GM23338 (cell line): ENCODE measurements at regions not wholly inside any gene's neighbourhood (a gene's known extent, or its start where the extent isn't known, plus 50 kb on each side); places are given as distances from the start of the nearest gene placed in this dataset.

Experiments
- CREB1 ChIP-seq: fragments of 250-450 bp; sonication (Bioruptor Pico); IDR thresholded peaks from 2 replicates; pipeline ENCODE4 v1.5.0; 2020; ENCODE audit warnings: low read depth, mild to moderate bottlenecking, moderate library complexity
- EZH2 ChIP-seq: fragments of 200-600 bp; sonication (generic); IDR thresholded peaks from one replicate; pipeline ENCODE4 v1.8.0; 2017; ENCODE audit warnings: antibody characterized with exemption, mild to moderate bottlenecking, low read depth; ENCODE audit not compliant: unreplicated experiment
- EZH2phosphoT487 ChIP-seq: fragments of 200-600 bp; sonication (generic); IDR thresholded peaks from one replicate; pipeline ENCODE4 v1.8.1; 2018; ENCODE audit warnings: antibody characterized with exemption; ENCODE audit not compliant: unreplicated experiment
- JUNB ChIP-seq: IDR thresholded peaks from one replicate; pipeline ENCODE4 v1.6.1; 2016; ENCODE audit warnings: antibody characterized with exemption; ENCODE audit not compliant: unreplicated experiment
- NANOG ChIP-seq: IDR thresholded peaks from 2 replicates; pipeline ENCODE4 v1.6.1; 2016; ENCODE audit warnings: antibody characterized with exemption, borderline replicate concordance
- POLR2AphosphoS5 ChIP-seq: IDR thresholded peaks from 2 replicates; pipeline ENCODE4 v1.6.1; 2016; ENCODE audit warnings: antibody characterized with exemption, low read depth
- STAT1 ChIP-seq: IDR thresholded peaks from one replicate; pipeline ENCODE4 v1.6.1; 2016; ENCODE audit warnings: antibody characterized with exemption; ENCODE audit not compliant: unreplicated experiment
- ZNF114 ChIP-seq: fragments of 250-450 bp; sonication (Bioruptor Pico); IDR thresholded peaks from 2 replicates; pipeline ENCODE4 v1.5.0; 2020; ENCODE audit warnings: mild to moderate bottlenecking, moderate library complexity
- ZNF331 ChIP-seq: fragments of 250-450 bp; sonication (Bioruptor Pico); IDR thresholded peaks from 2 replicates; pipeline ENCODE4 v1.5.0; 2020; ENCODE audit warnings: low read depth, mild to moderate bottlenecking, moderate library complexity
- TF ChIP-seq, protein P1 (sequence below), 2 experiments: fragments of 200-600 bp in 1 of 2; sonication (generic) in 1 of 2; conservative IDR thresholded peaks; 2 replicates each; pipeline versions ENCODE4 v1.5.1 to v1.6.1; 2016 to 2017; ENCODE audit warnings: antibody characterized with exemption in 2 of 2, low read depth in 2 of 2, mild to moderate bottlenecking in 2 of 2, moderate library complexity in 1 of 2
- TF ChIP-seq, protein P2 (sequence below): IDR thresholded peaks from one replicate; pipeline ENCODE4 v1.6.1; 2018; ENCODE audit warnings: antibody characterized with exemption; ENCODE audit not compliant: unreplicated experiment
- TF ChIP-seq, protein P3 (sequence below): IDR thresholded peaks from 2 replicates; pipeline ENCODE4 v1.6.1; 2016; ENCODE audit warnings: antibody characterized with exemption
- TF ChIP-seq, protein P4 (sequence below): fragments of 250-450 bp; sonication (Bioruptor Pico); IDR thresholded peaks from 2 replicates; pipeline ENCODE4 v1.5.0; 2020; ENCODE audit warnings: mild to moderate bottlenecking, moderate library complexity

DNA sequence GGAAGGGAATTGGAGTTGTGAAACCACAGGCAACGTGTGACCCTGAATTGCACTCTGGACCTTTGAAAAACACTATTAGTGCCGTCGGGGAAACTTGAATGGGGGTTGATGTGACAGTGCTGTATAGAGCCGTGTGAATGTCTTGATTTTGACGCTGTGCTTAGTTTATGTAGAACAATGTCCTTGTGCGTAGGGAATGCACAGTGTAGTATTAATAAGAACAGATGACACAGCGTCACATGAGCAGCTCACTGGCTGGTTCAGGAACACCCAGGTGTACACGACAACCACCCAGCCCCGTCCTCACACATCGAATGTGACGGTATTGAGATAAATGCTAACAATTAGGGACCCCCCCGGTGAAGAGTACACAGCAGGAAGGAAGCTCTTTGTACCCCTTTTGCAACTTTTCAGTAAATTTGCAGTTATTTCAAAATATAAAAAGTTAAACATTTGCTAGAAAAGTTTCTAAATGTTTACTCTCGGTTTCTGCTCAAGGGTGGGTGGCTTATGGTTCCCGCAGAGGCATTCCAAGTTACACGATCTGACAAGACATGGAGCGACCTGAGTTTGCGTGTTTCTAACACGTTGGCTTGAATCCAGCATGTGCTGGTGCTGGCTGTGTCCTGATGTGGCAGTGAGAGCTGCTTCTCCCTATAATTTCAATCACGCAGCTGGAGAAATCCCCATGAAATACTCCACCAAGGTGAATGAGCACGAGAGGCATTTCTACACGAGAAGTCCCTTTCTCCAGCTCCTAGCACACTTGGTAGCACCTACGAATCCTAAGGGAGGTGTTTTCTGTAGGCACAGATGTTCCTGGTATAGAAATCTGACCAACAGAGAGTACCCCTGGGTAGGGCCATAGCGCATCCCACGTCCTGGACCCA is 208.0 kb upstream of the EXOC2 start:
- TF ChIP-seq, protein P1, sequence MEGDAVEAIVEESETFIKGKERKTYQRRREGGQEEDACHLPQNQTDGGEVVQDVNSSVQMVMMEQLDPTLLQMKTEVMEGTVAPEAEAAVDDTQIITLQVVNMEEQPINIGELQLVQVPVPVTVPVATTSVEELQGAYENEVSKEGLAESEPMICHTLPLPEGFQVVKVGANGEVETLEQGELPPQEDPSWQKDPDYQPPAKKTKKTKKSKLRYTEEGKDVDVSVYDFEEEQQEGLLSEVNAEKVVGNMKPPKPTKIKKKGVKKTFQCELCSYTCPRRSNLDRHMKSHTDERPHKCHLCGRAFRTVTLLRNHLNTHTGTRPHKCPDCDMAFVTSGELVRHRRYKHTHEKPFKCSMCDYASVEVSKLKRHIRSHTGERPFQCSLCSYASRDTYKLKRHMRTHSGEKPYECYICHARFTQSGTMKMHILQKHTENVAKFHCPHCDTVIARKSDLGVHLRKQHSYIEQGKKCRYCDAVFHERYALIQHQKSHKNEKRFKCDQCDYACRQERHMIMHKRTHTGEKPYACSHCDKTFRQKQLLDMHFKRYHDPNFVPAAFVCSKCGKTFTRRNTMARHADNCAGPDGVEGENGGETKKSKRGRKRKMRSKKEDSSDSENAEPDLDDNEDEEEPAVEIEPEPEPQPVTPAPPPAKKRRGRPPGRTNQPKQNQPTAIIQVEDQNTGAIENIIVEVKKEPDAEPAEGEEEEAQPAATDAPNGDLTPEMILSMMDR (conservative IDR thresholded peaks at IDR 0.05; ENCODE audit: low read depth in 2 of 2), result no peak
- TF ChIP-seq EZH2, result no peak
- TF ChIP-seq POLR2AphosphoS5, result no peak
- TF ChIP-seq ZNF114 (CRISPR knock-in tag), result no peak
- TF ChIP-seq JUNB, result no peak
- no peak for TF ChIP-seq EZH2phosphoT487
- TF ChIP-seq, protein P2, sequence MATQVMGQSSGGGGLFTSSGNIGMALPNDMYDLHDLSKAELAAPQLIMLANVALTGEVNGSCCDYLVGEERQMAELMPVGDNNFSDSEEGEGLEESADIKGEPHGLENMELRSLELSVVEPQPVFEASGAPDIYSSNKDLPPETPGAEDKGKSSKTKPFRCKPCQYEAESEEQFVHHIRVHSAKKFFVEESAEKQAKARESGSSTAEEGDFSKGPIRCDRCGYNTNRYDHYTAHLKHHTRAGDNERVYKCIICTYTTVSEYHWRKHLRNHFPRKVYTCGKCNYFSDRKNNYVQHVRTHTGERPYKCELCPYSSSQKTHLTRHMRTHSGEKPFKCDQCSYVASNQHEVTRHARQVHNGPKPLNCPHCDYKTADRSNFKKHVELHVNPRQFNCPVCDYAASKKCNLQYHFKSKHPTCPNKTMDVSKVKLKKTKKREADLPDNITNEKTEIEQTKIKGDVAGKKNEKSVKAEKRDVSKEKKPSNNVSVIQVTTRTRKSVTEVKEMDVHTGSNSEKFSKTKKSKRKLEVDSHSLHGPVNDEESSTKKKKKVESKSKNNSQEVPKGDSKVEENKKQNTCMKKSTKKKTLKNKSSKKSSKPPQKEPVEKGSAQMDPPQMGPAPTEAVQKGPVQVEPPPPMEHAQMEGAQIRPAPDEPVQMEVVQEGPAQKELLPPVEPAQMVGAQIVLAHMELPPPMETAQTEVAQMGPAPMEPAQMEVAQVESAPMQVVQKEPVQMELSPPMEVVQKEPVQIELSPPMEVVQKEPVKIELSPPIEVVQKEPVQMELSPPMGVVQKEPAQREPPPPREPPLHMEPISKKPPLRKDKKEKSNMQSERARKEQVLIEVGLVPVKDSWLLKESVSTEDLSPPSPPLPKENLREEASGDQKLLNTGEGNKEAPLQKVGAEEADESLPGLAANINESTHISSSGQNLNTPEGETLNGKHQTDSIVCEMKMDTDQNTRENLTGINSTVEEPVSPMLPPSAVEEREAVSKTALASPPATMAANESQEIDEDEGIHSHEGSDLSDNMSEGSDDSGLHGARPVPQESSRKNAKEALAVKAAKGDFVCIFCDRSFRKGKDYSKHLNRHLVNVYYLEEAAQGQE, result no peak
- no peak for TF ChIP-seq CREB1 (CRISPR knock-in tag)
- no peak for TF ChIP-seq STAT1
- TF ChIP-seq, protein P3, sequence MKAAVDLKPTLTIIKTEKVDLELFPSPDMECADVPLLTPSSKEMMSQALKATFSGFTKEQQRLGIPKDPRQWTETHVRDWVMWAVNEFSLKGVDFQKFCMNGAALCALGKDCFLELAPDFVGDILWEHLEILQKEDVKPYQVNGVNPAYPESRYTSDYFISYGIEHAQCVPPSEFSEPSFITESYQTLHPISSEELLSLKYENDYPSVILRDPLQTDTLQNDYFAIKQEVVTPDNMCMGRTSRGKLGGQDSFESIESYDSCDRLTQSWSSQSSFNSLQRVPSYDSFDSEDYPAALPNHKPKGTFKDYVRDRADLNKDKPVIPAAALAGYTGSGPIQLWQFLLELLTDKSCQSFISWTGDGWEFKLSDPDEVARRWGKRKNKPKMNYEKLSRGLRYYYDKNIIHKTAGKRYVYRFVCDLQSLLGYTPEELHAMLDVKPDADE, result no peak
- TF ChIP-seq ZNF331 (CRISPR knock-in tag), result no peak
- TF ChIP-seq, protein P4, sequence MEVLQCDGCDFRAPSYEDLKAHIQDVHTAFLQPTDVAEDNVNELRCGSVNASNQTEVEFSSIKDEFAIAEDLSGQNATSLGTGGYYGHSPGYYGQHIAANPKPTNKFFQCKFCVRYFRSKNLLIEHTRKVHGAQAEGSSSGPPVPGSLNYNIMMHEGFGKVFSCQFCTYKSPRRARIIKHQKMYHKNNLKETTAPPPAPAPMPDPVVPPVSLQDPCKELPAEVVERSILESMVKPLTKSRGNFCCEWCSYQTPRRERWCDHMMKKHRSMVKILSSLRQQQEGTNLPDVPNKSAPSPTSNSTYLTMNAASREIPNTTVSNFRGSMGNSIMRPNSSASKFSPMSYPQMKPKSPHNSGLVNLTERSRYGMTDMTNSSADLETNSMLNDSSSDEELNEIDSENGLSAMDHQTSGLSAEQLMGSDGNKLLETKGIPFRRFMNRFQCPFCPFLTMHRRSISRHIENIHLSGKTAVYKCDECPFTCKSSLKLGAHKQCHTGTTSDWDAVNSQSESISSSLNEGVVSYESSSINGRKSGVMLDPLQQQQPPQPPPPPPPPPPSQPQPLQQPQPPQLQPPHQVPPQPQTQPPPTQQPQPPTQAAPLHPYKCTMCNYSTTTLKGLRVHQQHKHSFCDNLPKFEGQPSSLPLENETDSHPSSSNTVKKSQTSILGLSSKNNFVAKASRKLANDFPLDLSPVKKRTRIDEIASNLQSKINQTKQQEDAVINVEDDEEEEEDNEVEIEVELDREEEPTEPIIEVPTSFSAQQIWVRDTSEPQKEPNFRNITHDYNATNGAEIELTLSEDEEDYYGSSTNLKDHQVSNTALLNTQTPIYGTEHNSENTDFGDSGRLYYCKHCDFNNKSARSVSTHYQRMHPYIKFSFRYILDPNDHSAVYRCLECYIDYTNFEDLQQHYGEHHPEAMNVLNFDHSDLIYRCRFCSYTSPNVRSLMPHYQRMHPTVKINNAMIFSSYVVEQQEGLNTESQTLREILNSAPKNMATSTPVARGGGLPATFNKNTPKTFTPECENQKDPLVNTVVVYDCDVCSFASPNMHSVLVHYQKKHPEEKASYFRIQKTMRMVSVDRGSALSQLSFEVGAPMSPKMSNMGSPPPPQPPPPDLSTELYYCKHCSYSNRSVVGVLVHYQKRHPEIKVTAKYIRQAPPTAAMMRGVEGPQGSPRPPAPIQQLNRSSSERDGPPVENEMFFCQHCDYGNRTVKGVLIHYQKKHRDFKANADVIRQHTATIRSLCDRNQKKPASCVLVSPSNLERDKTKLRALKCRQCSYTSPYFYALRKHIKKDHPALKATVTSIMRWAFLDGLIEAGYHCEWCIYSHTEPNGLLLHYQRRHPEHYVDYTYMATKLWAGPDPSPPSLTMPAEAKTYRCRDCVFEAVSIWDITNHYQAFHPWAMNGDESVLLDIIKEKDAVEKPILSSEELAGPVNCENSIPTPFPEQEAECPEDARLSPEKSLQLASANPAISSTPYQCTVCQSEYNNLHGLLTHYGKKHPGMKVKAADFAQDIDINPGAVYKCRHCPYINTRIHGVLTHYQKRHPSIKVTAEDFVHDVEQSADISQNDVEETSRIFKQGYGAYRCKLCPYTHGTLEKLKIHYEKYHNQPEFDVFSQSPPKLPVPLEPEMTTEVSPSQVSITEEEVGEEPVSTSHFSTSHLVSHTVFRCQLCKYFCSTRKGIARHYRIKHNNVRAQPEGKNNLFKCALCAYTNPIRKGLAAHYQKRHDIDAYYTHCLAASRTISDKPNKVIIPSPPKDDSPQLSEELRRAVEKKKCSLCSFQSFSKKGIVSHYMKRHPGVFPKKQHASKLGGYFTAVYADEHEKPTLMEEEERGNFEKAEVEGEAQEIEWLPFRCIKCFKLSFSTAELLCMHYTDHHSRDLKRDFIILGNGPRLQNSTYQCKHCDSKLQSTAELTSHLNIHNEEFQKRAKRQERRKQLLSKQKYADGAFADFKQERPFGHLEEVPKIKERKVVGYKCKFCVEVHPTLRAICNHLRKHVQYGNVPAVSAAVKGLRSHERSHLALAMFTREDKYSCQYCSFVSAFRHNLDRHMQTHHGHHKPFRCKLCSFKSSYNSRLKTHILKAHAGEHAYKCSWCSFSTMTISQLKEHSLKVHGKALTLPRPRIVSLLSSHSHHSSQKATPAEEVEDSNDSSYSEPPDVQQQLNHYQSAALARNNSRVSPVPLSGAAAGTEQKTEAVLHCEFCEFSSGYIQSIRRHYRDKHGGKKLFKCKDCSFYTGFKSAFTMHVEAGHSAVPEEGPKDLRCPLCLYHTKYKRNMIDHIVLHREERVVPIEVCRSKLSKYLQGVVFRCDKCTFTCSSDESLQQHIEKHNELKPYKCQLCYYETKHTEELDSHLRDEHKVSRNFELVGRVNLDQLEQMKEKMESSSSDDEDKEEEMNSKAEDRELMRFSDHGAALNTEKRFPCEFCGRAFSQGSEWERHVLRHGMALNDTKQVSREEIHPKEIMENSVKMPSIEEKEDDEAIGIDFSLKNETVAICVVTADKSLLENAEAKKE, result no peak
- TF ChIP-seq NANOG, result no peak
